Testis (tissue), 2 donors: ENCODE measurements at regions not wholly inside any gene's neighbourhood (a gene's known extent, or its start where the extent isn't known, plus 50 kb on each side); places are given as distances from the start of the nearest gene placed in this dataset.

Source experiments
- POLR2A ChIP-seq: fragments of 450-650 bp; IDR thresholded peaks from one replicate; pipeline ENCODE4 v1.6.1; 2017; ENCODE audit warnings: antibody characterized with exemption, mild to moderate bottlenecking, moderate library complexity
- TF ChIP-seq, protein P1 (sequence below), 3 experiments: fragments of 450-650 bp in 2 of 3; fragments of 200-600 bp in 1 of 3; sonication (generic) in 1 of 3; IDR thresholded peaks; one replicate each; pipeline ENCODE4 v1.5.1; 2016 to 2019; ENCODE audit warnings: antibody characterized with exemption in 3 of 3, mild to moderate bottlenecking in 2 of 3, moderate library complexity in 1 of 3

GRCh38 chr14:42950363-42950762 is 1343.7 kb downstream of the LRFN5 start:
- TF ChIP-seq, protein P1, sequence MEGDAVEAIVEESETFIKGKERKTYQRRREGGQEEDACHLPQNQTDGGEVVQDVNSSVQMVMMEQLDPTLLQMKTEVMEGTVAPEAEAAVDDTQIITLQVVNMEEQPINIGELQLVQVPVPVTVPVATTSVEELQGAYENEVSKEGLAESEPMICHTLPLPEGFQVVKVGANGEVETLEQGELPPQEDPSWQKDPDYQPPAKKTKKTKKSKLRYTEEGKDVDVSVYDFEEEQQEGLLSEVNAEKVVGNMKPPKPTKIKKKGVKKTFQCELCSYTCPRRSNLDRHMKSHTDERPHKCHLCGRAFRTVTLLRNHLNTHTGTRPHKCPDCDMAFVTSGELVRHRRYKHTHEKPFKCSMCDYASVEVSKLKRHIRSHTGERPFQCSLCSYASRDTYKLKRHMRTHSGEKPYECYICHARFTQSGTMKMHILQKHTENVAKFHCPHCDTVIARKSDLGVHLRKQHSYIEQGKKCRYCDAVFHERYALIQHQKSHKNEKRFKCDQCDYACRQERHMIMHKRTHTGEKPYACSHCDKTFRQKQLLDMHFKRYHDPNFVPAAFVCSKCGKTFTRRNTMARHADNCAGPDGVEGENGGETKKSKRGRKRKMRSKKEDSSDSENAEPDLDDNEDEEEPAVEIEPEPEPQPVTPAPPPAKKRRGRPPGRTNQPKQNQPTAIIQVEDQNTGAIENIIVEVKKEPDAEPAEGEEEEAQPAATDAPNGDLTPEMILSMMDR (IDR thresholded peaks at IDR 0.05) = no peak
- TF ChIP-seq POLR2A = no peak
